Small intestine (tissue), 7 donors: ENCODE measurements at regions not wholly inside any gene's neighbourhood (a gene's known extent, or its start where the extent isn't known, plus 50 kb on each side); places are given as distances from the start of the nearest gene placed in this dataset.

Source experiments
- DNase-seq, 2 donors: peaks; one replicate each; pipeline versions ENCODE4 v3.0.0 to v3.0.0-alpha.2; 2013
- FAIRE-seq: peaks from 2 replicates; lab custom pipeline; 2012; peaks lifted over from hg19 to GRCh38; lab: Jason Lieb, UNC
- H3K27ac ChIP-seq, 3 donors: one replicate each; pipeline ENCODE4 v1.5.1; 2013; ENCODE audit warnings: low read length in 2 of 3, mild to moderate bottlenecking in 2 of 3, control low read depth in 1 of 3, inconsistent platforms in 1 of 3, low read depth in 1 of 3, moderate library complexity in 1 of 3
- H3K27me3 ChIP-seq, 3 donors: one replicate each; pipeline ENCODE4 v1.6.1; 2013; ENCODE audit warnings: low read length in 3 of 3, inconsistent platforms in 1 of 3; ENCODE audit not compliant: control insufficient read depth in 3 of 3, insufficient read depth in 3 of 3
- H3K36me3 ChIP-seq, 3 donors: one replicate each; pipeline ENCODE4 v1.6.1; 2013; ENCODE audit warnings: low read length in 3 of 3, inconsistent platforms in 1 of 3, low read depth in 1 of 3, mild to moderate bottlenecking in 1 of 3, moderate library complexity in 1 of 3; ENCODE audit not compliant: control insufficient read depth in 3 of 3, insufficient read depth in 2 of 3
- H3K4me1 ChIP-seq, 3 donors: one replicate each; pipeline ENCODE4 v1.6.1; 2013; ENCODE audit warnings: low read length in 2 of 3, inconsistent platforms in 1 of 3, low read depth in 1 of 3, mild to moderate bottlenecking in 1 of 3, moderate library complexity in 1 of 3; ENCODE audit not compliant: control insufficient read depth in 3 of 3, insufficient read depth in 2 of 3
- H3K4me3 ChIP-seq, 3 donors: one replicate each; pipeline ENCODE4 v1.5.1; 2013; ENCODE audit warnings: low read length in 3 of 3, control low read depth in 1 of 3, inconsistent platforms in 1 of 3, low read depth in 1 of 3, mild to moderate bottlenecking in 1 of 3, moderate library complexity in 1 of 3
- H3K9me3 ChIP-seq, 2 donors: one replicate each; pipeline ENCODE4 v1.6.1; 2013; ENCODE audit warnings: low read depth in 1 of 2, low read length in 1 of 2; ENCODE audit not compliant: control insufficient read depth in 2 of 2, insufficient read depth in 1 of 2
- WGBS, 3 donors: extraction: QIAGEN DNeasy Blood & Tissue Kit; methylation state at CpG; one replicate each; pipeline ENCODE4 v1.1.7; 2013; 5-methylcytosine and 5-hydroxymethylcytosine counted together
- donor health status: healthy with polysubstance abuse.
- donor health status: control.
- donor health status: control.
- donor health status: Bipolar disorder and iron deficiency.
- donor health status: healthy.

DNA sequence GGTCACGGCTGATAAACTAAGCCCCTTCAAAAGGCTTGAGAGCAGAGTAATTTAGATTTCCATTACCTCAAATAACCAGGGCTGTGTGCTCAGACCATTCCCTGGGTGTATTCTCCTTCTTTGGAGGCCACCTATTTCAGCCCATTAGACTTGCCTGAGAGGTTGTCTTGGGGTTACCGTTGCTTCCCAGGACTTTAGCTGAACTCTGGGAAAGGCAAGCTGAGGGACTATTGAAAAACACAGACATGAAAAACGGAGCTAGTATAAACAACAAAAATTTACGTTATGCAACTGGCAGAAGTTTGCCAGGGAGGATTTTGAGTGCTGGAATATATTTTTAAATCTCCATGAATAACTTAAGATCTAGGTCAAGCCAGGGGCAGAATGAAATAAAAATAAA, 561.0 kb upstream of the TNP1 start:
- WGBS, 3 donors: 70 to 77% (median 75%) methylated on average over 4 of the region's 4 CpGs
- FAIRE-seq (no peak), DNase-seq (no peak)
- Histone ChIP-seq H3K9me3 (no peaks in the 10 kb centered on the region), H3K27me3 (peaks cover 0 to 5% (median 2%) of the 10 kb centered on the region in 3 donors), H3K4me1 (no peaks in the 10 kb centered on the region), H3K27ac (peak overlapping the region in 1 of 3 donors; percentile 48), H3K4me3 (no peak overlapping the region), H3K36me3 (no peaks in the 10 kb centered on the region)

DNA sequence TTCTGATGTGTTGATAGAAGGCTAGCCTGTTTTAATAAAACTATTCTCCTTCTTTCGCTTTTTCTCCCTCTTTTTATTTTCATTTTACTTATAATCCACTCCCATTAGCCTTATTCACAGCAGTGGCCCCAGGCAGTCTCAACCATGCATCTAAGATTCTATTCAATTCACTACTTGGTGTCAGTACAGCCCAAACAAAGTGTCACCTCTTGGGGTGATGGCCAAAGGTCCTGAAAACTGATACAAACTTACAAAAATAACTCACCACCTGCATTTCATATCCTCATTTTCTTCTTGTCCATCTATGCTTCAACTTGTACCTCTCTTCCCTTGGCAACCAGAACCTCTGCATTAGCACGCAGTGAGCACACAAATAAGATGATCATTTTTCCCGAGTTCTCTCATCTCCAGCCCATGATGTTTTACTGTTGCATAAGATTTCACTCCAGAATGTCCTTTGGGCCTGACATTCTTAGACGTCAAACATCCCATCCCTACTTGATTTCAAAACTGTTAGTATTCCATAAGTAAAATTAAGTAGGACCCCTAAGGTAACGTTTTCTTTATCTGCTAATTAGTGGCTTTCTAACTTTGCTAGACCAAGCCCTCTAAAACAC, 559.3 kb upstream of the TNP1 start:
- Histone ChIP-seq H3K27me3 (peaks cover 0 to 8% (median 2%) of the 10 kb centered on the region in 3 donors), H3K27ac (peak overlapping the region in 1 of 3 donors; percentile 4), H3K4me1 (no peaks in the 10 kb centered on the region), H3K4me3 (no peak overlapping the region), H3K9me3 (no peaks in the 10 kb centered on the region), H3K36me3 (no peaks in the 10 kb centered on the region)
- no peak for DNase-seq
- 80 to 85% (median 81%) methylated on average over 5 of the region's 5 CpGs for WGBS, 3 donors
- FAIRE-seq: no peak

GRCh38 chr2:217418544-217418943, 558.7 kb upstream of the TNP1 start:
- H3K27ac ChIP-seq: no peak overlapping the region
- no peak for DNase-seq
- H3K4me3 ChIP-seq: no peak overlapping the region
- H3K9me3 ChIP-seq: no peaks in the 10 kb centered on the region
- 73 to 90% (median 85%) methylated on average over 3 of the region's 3 CpGs for WGBS, 3 donors
- no peaks in the 10 kb centered on the region for H3K36me3 ChIP-seq
- H3K4me1 ChIP-seq: no peaks in the 10 kb centered on the region
- H3K27me3 ChIP-seq: peaks cover 0 to 8% (median 2%) of the 10 kb centered on the region in 3 donors
- no peak for FAIRE-seq

- DNase-seq (no peak), FAIRE-seq (no peak)
- Histone ChIP-seq H3K4me3 (no peak overlapping the region), H3K27me3 (peaks cover 0 to 8% (median 2%) of the 10 kb centered on the region in 3 donors), H3K27ac (peak overlapping the region in 1 of 3 donors; percentile 20), H3K4me1 (no peaks in the 10 kb centered on the region), H3K36me3 (no peaks in the 10 kb centered on the region), H3K9me3 (no peaks in the 10 kb centered on the region)
- 82 to 88% (median 86%) methylated on average over 3 of the region's 3 CpGs for WGBS, 3 donors
Observed at GRCh38 chr2:217418090-217418489, 558.2 kb upstream of the TNP1 start.

DNA sequence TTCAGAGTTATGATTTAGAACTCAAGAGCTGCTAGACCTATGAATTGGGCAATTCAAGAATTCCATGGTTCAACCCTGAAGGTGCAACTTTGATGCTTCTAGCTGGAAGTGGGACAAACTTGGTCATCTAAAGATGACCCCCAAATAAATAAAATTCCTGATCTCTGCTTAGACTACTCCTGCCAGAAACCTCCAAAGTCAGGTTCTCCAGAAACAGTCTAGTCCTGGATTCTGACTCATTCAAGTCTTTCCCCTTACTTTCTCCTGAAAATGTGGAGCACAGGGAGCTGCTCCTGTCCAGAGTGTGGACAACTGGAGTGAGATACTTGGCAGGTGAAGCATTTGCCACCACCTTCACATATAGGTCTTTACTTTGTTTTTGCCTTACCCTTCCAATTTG, 557.7 kb upstream of the TNP1 start:
- Histone ChIP-seq H3K27me3 (peaks cover 0 to 8% (median 2%) of the 10 kb centered on the region in 3 donors), H3K4me1 (peaks cover 0 to 2% (median 0%) of the 10 kb centered on the region in 3 donors), H3K4me3 (no peak overlapping the region), H3K9me3 (no peaks in the 10 kb centered on the region), H3K36me3 (no peaks in the 10 kb centered on the region), H3K27ac (no peak overlapping the region)
- FAIRE-seq: no peak
- no peak for DNase-seq

- Histone ChIP-seq H3K9me3 (no peaks in the 10 kb centered on the region), H3K4me3 (no peak overlapping the region), H3K27me3 (peaks cover 0 to 8% (median 0%) of the 10 kb centered on the region in 3 donors), H3K4me1 (peaks cover 0 to 6% (median 0%) of the 10 kb centered on the region in 3 donors), H3K27ac (no peak overlapping the region), H3K36me3 (no peaks in the 10 kb centered on the region)
- DNase-seq (no peak), FAIRE-seq (peak; percentile 39)
- 58 to 69% (median 68%) methylated on average over 1 of the region's 1 CpG for WGBS, 3 donors
Observed at GRCh38 chr2:217415316-217415715, 555.5 kb upstream of the TNP1 start.

GRCh38 chr2:217414429-217414828, 554.6 kb upstream of the TNP1 start:
- WGBS, 3 donors: 56 to 65% (median 60%) methylated on average over 4 of the region's 4 CpGs
- peak overlapping the region in 1 of 3 donors; percentile 5 for H3K27ac ChIP-seq
- no peak for DNase-seq
- peaks cover 0 to 8% (median 0%) of the 10 kb centered on the region in 3 donors for H3K27me3 ChIP-seq
- peaks cover 0 to 6% (median 0%) of the 10 kb centered on the region in 3 donors for H3K4me1 ChIP-seq
- H3K9me3 ChIP-seq: no peaks in the 10 kb centered on the region
- FAIRE-seq: no peak
- H3K36me3 ChIP-seq: no peaks in the 10 kb centered on the region
- no peak overlapping the region for H3K4me3 ChIP-seq

GRCh38 chr2:217413193-217413592, 553.3 kb upstream of the TNP1 start:
- H3K4me3 ChIP-seq: no peak overlapping the region
- WGBS, 3 donors: 52 to 79% (median 67%) methylated on average over 5 of the region's 5 CpGs
- H3K27me3 ChIP-seq: peaks cover 0 to 6% (median 0%) of the 10 kb centered on the region in 3 donors
- no peaks in the 10 kb centered on the region for H3K9me3 ChIP-seq
- peaks cover 0 to 6% (median 0%) of the 10 kb centered on the region in 3 donors for H3K4me1 ChIP-seq
- FAIRE-seq: no peak
- no peaks in the 10 kb centered on the region for H3K36me3 ChIP-seq
- H3K27ac ChIP-seq: peak overlapping the region in 1 of 3 donors; percentile 83
- no peak for DNase-seq

- Histone ChIP-seq H3K27me3 (peaks cover 0 to 3% (median 0%) of the 10 kb centered on the region in 3 donors), H3K4me3 (no peak overlapping the region), H3K27ac (peak overlapping the region in 1 of 3 donors; percentile 80), H3K9me3 (no peaks in the 10 kb centered on the region), H3K36me3 (no peaks in the 10 kb centered on the region), H3K4me1 (peaks cover 0 to 6% (median 0%) of the 10 kb centered on the region in 3 donors)
- DNase-seq (no peak), FAIRE-seq (no peak)
- WGBS, 3 donors: 53 to 81% (median 81%) methylated on average over 4 of the region's 4 CpGs
Observed at GRCh38 chr2:217412721-217413120, 552.9 kb upstream of the TNP1 start.
